GM19043 (cell line): ENCODE measurements at regions not wholly inside any gene's neighbourhood (a gene's known extent, or its start where the extent isn't known, plus 50 kb on each side); places are given as distances from the start of the nearest gene placed in this dataset.

Source experiments
- ATAC-seq: cut with Tn5 transposase; IDR thresholded peaks from one replicate; pipeline ENCODE4 v1.9.1; 2021; ENCODE audit warnings: low read depth; ENCODE audit not compliant: unreplicated experiment

- no peak for ATAC-seq
Observed at GRCh38 chr14:65304239-65304638, 108.3 kb upstream of the FUT8 start.

- ATAC-seq: no peak
Observed at GRCh38 chr14:65304963-65305362, 107.6 kb upstream of the FUT8 start.

GRCh38 chr14:65308536-65308935 lies 104.0 kb upstream of the FUT8 start:
- no peak for ATAC-seq

- no peak for ATAC-seq
Observed at GRCh38 chr14:65310568-65310967, 102.0 kb upstream of the FUT8 start.

GRCh38 chr14:65312859-65313258 lies 99.7 kb upstream of the FUT8 start:
- ATAC-seq: no peak

GRCh38 chr14:65318636-65319506 lies 93.7 kb upstream of the FUT8 start:
- peak; percentile 52 for ATAC-seq

- no peak for ATAC-seq
Observed at GRCh38 chr14:65320661-65321308, 91.7 kb upstream of the FUT8 start.

GRCh38 chr14:65321370-65321875 lies 91.1 kb upstream of the FUT8 start:
- ATAC-seq: peak; percentile 40

GRCh38 chr14:65329481-65329880 lies 83.0 kb upstream of the FUT8 start:
- ATAC-seq: no peak

- no peak for ATAC-seq
Observed at GRCh38 chr14:65329911-65330310, 82.6 kb upstream of the FUT8 start.

- ATAC-seq: no peak
Observed at GRCh38 chr14:65330416-65330815, 82.1 kb upstream of the FUT8 start.

GRCh38 chr14:65331652-65332051 lies 80.9 kb upstream of the FUT8 start:
- ATAC-seq: no peak

GRCh38 chr14:65332141-65332871 lies 80.2 kb upstream of the FUT8 start:
- no peak for ATAC-seq

- ATAC-seq: no peak
Observed at GRCh38 chr14:65333943-65334687, 78.4 kb upstream of the FUT8 start.

- ATAC-seq: no peak
Observed at GRCh38 chr14:65334765-65335410, 77.6 kb upstream of the FUT8 start.

- ATAC-seq: no peak
Observed at GRCh38 chr14:65335411-65335947, 77.1 kb upstream of the FUT8 start.

- peak; percentile 51 for ATAC-seq
Observed at GRCh38 chr14:65336191-65336591, 76.3 kb upstream of the FUT8 start.

- no peak for ATAC-seq
Observed at GRCh38 chr14:65339866-65340265, 72.7 kb upstream of the FUT8 start.

GRCh38 chr14:65344011-65344410 lies 68.5 kb upstream of the FUT8 start:
- ATAC-seq: no peak

GRCh38 chr14:65345266-65345665 lies 67.3 kb upstream of the FUT8 start:
- no peak for ATAC-seq
